ENCODE measurements at regions not wholly inside any gene's neighbourhood (a gene's known extent, or its start where the extent isn't known, plus 50 kb on each side); places are given as distances from the start of the nearest gene placed in this dataset.
"Not testable (repeated sequence)": the region's sequence is repeated elsewhere in the genome, so short reads cannot be mapped to it uniquely, and the experiment has no call there.

GRCh38 chr4:132691668-132692067 is 457.4 kb upstream of the PCDH10 start (continued):
- TF ChIP-seq TCF7L2 (IDR thresholded peaks at IDR 0.05; ENCODE audit: borderline replicate concordance, extremely low read depth, insufficient read depth, insufficient read length) (no peak), SIN3A (IDR thresholded peaks at IDR 0.05; ENCODE audit: low read depth) (no peak), EZH2phosphoT487 (IDR thresholded peaks at IDR 0.05; ENCODE audit: borderline replicate concordance) (no peak), ATF3 (IDR thresholded peaks at IDR 0.05) (no peak), ELF1 (IDR thresholded peaks at IDR 0.05; ENCODE audit: borderline replicate concordance, low read depth) (no peak)

DNA sequence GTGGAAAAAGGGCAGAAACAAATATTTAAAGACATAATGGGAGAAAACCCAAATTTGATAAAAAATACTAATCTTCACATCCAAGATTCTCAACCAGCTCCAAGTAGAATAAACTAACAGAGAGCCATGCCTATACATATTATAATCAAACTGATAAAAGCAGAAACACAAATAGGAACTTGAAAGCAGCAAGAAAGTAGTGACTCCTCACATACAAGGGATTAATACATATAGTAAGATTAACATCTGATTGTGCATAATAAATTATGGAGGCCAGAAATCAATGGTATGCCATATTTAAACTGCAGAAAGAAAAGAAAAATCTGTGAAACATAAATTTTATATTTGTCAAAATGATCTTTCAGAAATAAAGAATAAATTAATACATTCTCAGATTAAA is 454.3 kb upstream of the PCDH10 start:
- peak; percentile 37; the same call in 1 of the 2 replicates for TF ChIP-seq CBX3 (IDR thresholded peaks at IDR 0.05; ENCODE audit: low read depth)
- TF ChIP-seq, protein P1, sequence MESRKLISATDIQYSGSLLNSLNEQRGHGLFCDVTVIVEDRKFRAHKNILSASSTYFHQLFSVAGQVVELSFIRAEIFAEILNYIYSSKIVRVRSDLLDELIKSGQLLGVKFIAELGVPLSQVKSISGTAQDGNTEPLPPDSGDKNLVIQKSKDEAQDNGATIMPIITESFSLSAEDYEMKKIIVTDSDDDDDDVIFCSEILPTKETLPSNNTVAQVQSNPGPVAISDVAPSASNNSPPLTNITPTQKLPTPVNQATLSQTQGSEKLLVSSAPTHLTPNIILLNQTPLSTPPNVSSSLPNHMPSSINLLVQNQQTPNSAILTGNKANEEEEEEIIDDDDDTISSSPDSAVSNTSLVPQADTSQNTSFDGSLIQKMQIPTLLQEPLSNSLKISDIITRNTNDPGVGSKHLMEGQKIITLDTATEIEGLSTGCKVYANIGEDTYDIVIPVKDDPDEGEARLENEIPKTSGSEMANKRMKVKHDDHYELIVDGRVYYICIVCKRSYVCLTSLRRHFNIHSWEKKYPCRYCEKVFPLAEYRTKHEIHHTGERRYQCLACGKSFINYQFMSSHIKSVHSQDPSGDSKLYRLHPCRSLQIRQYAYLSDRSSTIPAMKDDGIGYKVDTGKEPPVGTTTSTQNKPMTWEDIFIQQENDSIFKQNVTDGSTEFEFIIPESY (IDR thresholded peaks at IDR 0.05; ENCODE audit: extremely low read depth, insufficient replicate concordance, low read length), result no peak
- ATAC-seq, result no peak
- no TSS peak for BruUV-seq (replicated peaks)

DNA sequence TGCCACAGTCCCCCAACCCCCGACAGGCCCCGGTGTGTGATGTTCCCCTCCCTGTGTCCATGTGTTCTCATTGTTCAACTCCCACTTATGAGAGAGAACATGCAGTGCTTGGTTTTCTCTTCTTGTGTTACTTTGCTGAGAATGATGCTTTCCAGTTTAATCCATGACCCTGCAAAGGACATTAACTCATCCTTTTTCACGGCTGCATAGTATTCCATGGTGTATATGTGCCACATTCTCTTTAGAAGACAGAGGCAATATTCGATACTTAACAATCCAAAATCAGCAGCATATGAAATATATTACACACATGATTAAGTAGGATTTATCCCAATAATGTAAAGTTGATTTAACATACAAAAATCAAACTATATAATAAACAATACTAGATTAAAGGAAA is 451.6 kb upstream of the PCDH10 start:
- H3K9me2 ChIP-seq (ENCODE audit: insufficient read depth); H3K27ac ChIP-seq (ENCODE audit: low read depth, low read length); H4K20me1 ChIP-seq (ENCODE audit: insufficient read depth); RAD21 ChIA-PET (ENCODE audit: low non-redundant PET in 1 of 2, low total read pairs in 2 of 2, uncharacterized antibody in 2 of 2, unreplicated experiment in 2 of 2); CTCF ChIA-PET; H3K9me3 ChIP-seq (ENCODE audit: control insufficient read depth in 1 of 2, insufficient read depth in 1 of 2, low read depth in 1 of 2, low read length in 2 of 2); H3K4me3 ChIP-seq (replicated peaks in 1 of 2; ENCODE audit: low read depth in 1 of 2, low read length in 2 of 2); H3K36me3 ChIP-seq (ENCODE audit: control insufficient read depth in 1 of 2, insufficient read depth in 2 of 2, low read length in 2 of 2); H3K4me1 ChIP-seq (ENCODE audit: control insufficient read depth in 1 of 2, insufficient read depth in 2 of 2, low read length in 2 of 2); H3K27me3 ChIP-seq (ENCODE audit: insufficient read depth, low read length); DNase-seq (ENCODE audit: low read depth, low spot score); ATAC-seq; intact Hi-C loops (cut with micrococcal nuclease); H3K9ac ChIP-seq (ENCODE audit: low read length); H3K79me2 ChIP-seq (ENCODE audit: insufficient read depth, low read length); H2AFZ ChIP-seq (ENCODE audit: low read depth, low read length, poor library complexity, severe bottlenecking); H3K4me2 ChIP-seq (ENCODE audit: low read length); BruUV-seq (replicated peaks); POLR2A ChIA-PET: not testable (repeated sequence)

More for the DNA sequence above, 454.3 kb upstream of the PCDH10 start:
- ChIA-PET RAD21 (ENCODE audit: low non-redundant PET in 1 of 2, low total read pairs in 2 of 2, uncharacterized antibody in 2 of 2, unreplicated experiment in 2 of 2) (no interaction called here), CTCF (no interaction called here), POLR2A (no interaction called here)
- Histone ChIP-seq H3K9ac (ENCODE audit: low read length) (no peak overlapping the region), H3K27me3 (ENCODE audit: insufficient read depth, low read length) (no peaks in the 10 kb centered on the region), H3K4me3 (replicated peaks in 1 of 2; ENCODE audit: low read depth in 1 of 2, low read length in 2 of 2) (no peak overlapping the region), H3K9me3 (ENCODE audit: control insufficient read depth in 1 of 2, insufficient read depth in 1 of 2, low read depth in 1 of 2, low read length in 2 of 2) (0 out of 4 replicates have a peak, but pooled peaks cover 0 to 2% of the 10 kb centered on the region in 2 experiments), H4K20me1 (ENCODE audit: insufficient read depth) (no peaks in the 10 kb centered on the region), H3K4me2 (ENCODE audit: low read length) (no peak overlapping the region), H3K9me2 (ENCODE audit: insufficient read depth) (no peaks in the 10 kb centered on the region), H2AFZ (ENCODE audit: low read depth, low read length, poor library complexity, severe bottlenecking) (no peak overlapping the region), H3K36me3 (ENCODE audit: control insufficient read depth in 1 of 2, insufficient read depth in 2 of 2, low read length in 2 of 2) (no peaks in the 10 kb centered on the region), H3K27ac (ENCODE audit: low read depth, low read length) (no peak overlapping the region), H3K79me2 (ENCODE audit: insufficient read depth, low read length) (no peaks in the 10 kb centered on the region), H3K4me1 (ENCODE audit: control insufficient read depth in 1 of 2, insufficient read depth in 2 of 2, low read length in 2 of 2) (no peaks in the 10 kb centered on the region)
- intact Hi-C loops (cut with micrococcal nuclease), result no loop called here
- no peak for DNase-seq (ENCODE audit: low read depth, low spot score)
